GM12878 (cell line): ENCODE measurements at regions not wholly inside any gene's neighbourhood (a gene's known extent, or its start where the extent isn't known, plus 50 kb on each side); places are given as distances from the start of the nearest gene placed in this dataset.
A peak's percentile ranks its signal among the peaks of the same experiment; 100 is the strongest.

Experiments used
- ATAC-seq: fragments of 200-7000 bp; cut with Tn5 transposase; 3 replicates; pipeline ENCODE4 v1.9.1; 2020; ENCODE audit warnings: mild to moderate bottlenecking, moderate library complexity
- BruUV-seq: library from RNA; stranded (reverse); fragments of 400-500 nt; replicated peaks from 2 replicates; lab custom pipeline; 2021; lab: Mats Ljungman, UMichigan
- CTCF ChIA-PET: fragments of 300-600 bp; sonication (Branson Sonifier 250); formaldehyde crosslinking; extraction: SDS; loops from one replicate; lab custom pipeline; 2021; ENCODE audit warnings: inconsistent platforms; lab: Yijun Ruan, JAX
- POLR2A ChIA-PET: fragments of 350-600 bp; formaldehyde crosslinking; extraction: SDS; loops from one replicate; lab custom pipeline; 2021; ENCODE audit warnings: inconsistent platforms; lab: Charles Lee
- RAD21 ChIA-PET: fragments of 300-600 bp; sonication (Branson Sonifier 250); formaldehyde crosslinking; loops from one replicate; lab custom pipeline; 2023; ENCODE audit warnings: antibody characterized with exemption; ENCODE audit not compliant: unreplicated experiment; lab: Charles Lee
- SMC1A ChIA-PET: fragments of 300-600 bp; sonication (Branson Sonifier 250); formaldehyde crosslinking; loops from one replicate; lab custom pipeline; 2023; ENCODE audit not compliant: unreplicated experiment, uncharacterized antibody; lab: Charles Lee
- DNase-seq: peaks from one replicate; pipeline ENCODE4 v3.0.0-alpha.2; 2011; ENCODE audit warnings: low read depth, low spot score
- FAIRE-seq: peaks from 3 replicates; lab custom pipeline; 2011; peaks lifted over from hg19 to GRCh38; lab: Jason Lieb, UNC
- H2AFZ ChIP-seq: 2 replicates; pipeline ENCODE4 v1.6.0; 2011; ENCODE audit warnings: low read depth, low read length, control low read depth; ENCODE audit not compliant: control insufficient read depth
- H3K27ac ChIP-seq: 2 replicates; pipeline ENCODE4 v1.5.1; 2011; ENCODE audit warnings: control low read depth; ENCODE audit not compliant: control insufficient read depth, insufficient read depth
- H3K27me3 ChIP-seq, 2 experiments: replicated peaks in 1 of 2; 2 replicates each; pipeline versions ENCODE4 v1.6.0 to v1.6.1; 2011; ENCODE audit warnings: low read length in 1 of 2; ENCODE audit not compliant: control insufficient read depth in 2 of 2, insufficient read depth in 2 of 2
- H3K36me3 ChIP-seq, 2 experiments: 2 replicates each; pipeline ENCODE4 v1.5.1; 2011; ENCODE audit warnings: low read length in 1 of 2; ENCODE audit not compliant: control insufficient read depth in 2 of 2, insufficient read depth in 2 of 2
- H3K4me1 ChIP-seq: 2 replicates; pipeline ENCODE4 v1.6.1; 2011; ENCODE audit warnings: mild to moderate bottlenecking, low read length, moderate library complexity, mixed read lengths; ENCODE audit not compliant: control insufficient read depth, insufficient read depth
- H3K4me2 ChIP-seq: 2 replicates; pipeline ENCODE4 v1.6.0; 2011; ENCODE audit warnings: control low read depth; ENCODE audit not compliant: control insufficient read depth, insufficient read depth
- H3K4me3 ChIP-seq: fragments of 200-600 bp; sonication (generic); 2 replicates; pipeline ENCODE4 v1.5.1; 2016
- H3K79me2 ChIP-seq: 2 replicates; pipeline ENCODE4 v1.6.0; 2011; ENCODE audit warnings: low read length; ENCODE audit not compliant: control insufficient read depth, insufficient read depth
- H3K9ac ChIP-seq: 2 replicates; pipeline ENCODE4 v1.8.0; 2011; ENCODE audit warnings: low read length, control low read depth, mixed read lengths; ENCODE audit not compliant: control insufficient read depth, insufficient read depth
- H3K9me3 ChIP-seq: replicated peaks from 3 replicates; pipeline ENCODE4 v1.5.1; 2011; ENCODE audit warnings: mild to moderate bottlenecking, low read length; ENCODE audit not compliant: control insufficient read depth, insufficient read depth
- H4K20me1 ChIP-seq: 2 replicates; pipeline ENCODE4 v1.6.0; 2011; ENCODE audit not compliant: control insufficient read depth, insufficient read depth
- CHD2 ChIP-seq: IDR thresholded peaks from 2 replicates; pipeline ENCODE4 v1.6.1; 2011; ENCODE audit warnings: low read depth, low read length, improper control_type of control experiment, borderline replicate concordance
- EP300 ChIP-seq, 2 experiments: fragments of 150-350 bp in 1 of 2; IDR thresholded peaks; 2 replicates each; pipeline ENCODE4 v1.6.1; 2011 to 2012; ENCODE audit warnings: low read depth in 2 of 2, low read length in 2 of 2, borderline replicate concordance in 1 of 2, improper control_type of control experiment in 1 of 2, inconsistent platforms in 1 of 2; ENCODE audit not compliant: control insufficient read depth in 1 of 2
- ETV6 ChIP-seq, 2 experiments: fragments of 450-650 bp in 1 of 2; IDR thresholded peaks in 1 of 2; conservative IDR thresholded peaks in 1 of 2; 2 replicates each; pipeline ENCODE4 v1.6.1; 2014; ENCODE audit warnings: antibody characterized with exemption in 1 of 2, borderline replicate concordance in 1 of 2, low read depth in 1 of 2, mild to moderate bottlenecking in 1 of 2, moderate library complexity in 1 of 2
- GATAD2B ChIP-seq: fragments of 450-650 bp; conservative IDR thresholded peaks from 2 replicates; pipeline ENCODE4 v1.6.1; 2017; ENCODE audit warnings: low read depth, mild to moderate bottlenecking, moderate library complexity
- HCFC1 ChIP-seq: fragments of 150-350 bp; IDR thresholded peaks from 2 replicates; pipeline ENCODE4 v1.6.1; 2014; ENCODE audit warnings: low read length
- IKZF1 ChIP-seq: fragments of 450-650 bp; conservative IDR thresholded peaks from 2 replicates; pipeline ENCODE4 v1.6.1; 2017; ENCODE audit warnings: antibody characterized with exemption, mild to moderate bottlenecking
- JUNB ChIP-seq: IDR thresholded peaks from 2 replicates; pipeline ENCODE4 v1.6.1; 2016; ENCODE audit warnings: antibody characterized with exemption, mild to moderate bottlenecking
- MYC ChIP-seq: IDR thresholded peaks from 2 replicates; pipeline ENCODE4 v1.6.1; 2011; ENCODE audit warnings: mild to moderate bottlenecking, low read length, moderate library complexity, inconsistent platforms; ENCODE audit not compliant: insufficient read depth, insufficient replicate concordance, insufficient read length, severe bottlenecking
- POLR2AphosphoS5 ChIP-seq: IDR thresholded peaks from 2 replicates; pipeline ENCODE4 v1.6.1; 2011; ENCODE audit warnings: mild to moderate bottlenecking, low read length, inconsistent platforms
- SMC3 ChIP-seq: IDR thresholded peaks from 2 replicates; pipeline ENCODE4 v1.6.1; 2011; ENCODE audit warnings: low read length, improper control_type of control experiment, borderline replicate concordance
- TCF7 ChIP-seq: IDR thresholded peaks from 2 replicates; pipeline ENCODE4 v1.6.1; 2014; ENCODE audit warnings: antibody characterized with exemption, borderline replicate concordance
- ZNF24 ChIP-seq: fragments of 450-650 bp; IDR thresholded peaks from 2 replicates; pipeline ENCODE4 v1.6.1; 2017; ENCODE audit warnings: antibody characterized with exemption, mild to moderate bottlenecking
- WGBS: methylation state at CpG from one replicate; pipeline ENCODE4 v1.1.6; 2016; ENCODE audit warnings: low lambda C conversion rate; ENCODE audit not compliant: insufficient replicate concordance, insufficient coverage; ENCODE audit errors: missing lambda C conversion rate; 5-methylcytosine and 5-hydroxymethylcytosine counted together
- in situ Hi-C: fragments of 300-500 bp; cut with MboI; formaldehyde crosslinking; loops from 9 replicates; pipeline ENCODE4 v1.14.3; 2018; ENCODE audit warnings: mixed read lengths
- intact Hi-C: fragments of 100-400 bp; cut with micrococcal nuclease; formaldehyde crosslinking; loops from one replicate; pipeline ENCODE4 v1.14.2; 2022; ENCODE audit not compliant: unreplicated experiment
- TF ChIP-seq, protein P1 (sequence below): fragments of 450-650 bp; IDR thresholded peaks from 2 replicates; pipeline ENCODE4 v1.6.1; 2017; ENCODE audit warnings: low read depth, mild to moderate bottlenecking, moderate library complexity
- TF ChIP-seq, protein P2 (sequence below): IDR thresholded peaks from 2 replicates; pipeline ENCODE4 v1.6.1; 2011; ENCODE audit warnings: low read depth, mild to moderate bottlenecking, low read length, moderate library complexity, borderline replicate concordance; ENCODE audit errors: extremely low read depth
- TF ChIP-seq, protein P3 (sequence below), 3 experiments: IDR thresholded peaks in 2 of 3; conservative IDR thresholded peaks in 1 of 3; 2 replicates each; pipeline ENCODE4 v1.5.1; 2011; ENCODE audit warnings: low read depth in 3 of 3, low read length in 3 of 3, mild to moderate bottlenecking in 3 of 3, control low read depth in 2 of 3, moderate library complexity in 2 of 3, inconsistent platforms in 1 of 3, mixed read lengths in 1 of 3; ENCODE audit not compliant: control insufficient read depth in 2 of 3, insufficient read depth in 1 of 3; ENCODE audit errors: extremely low read depth in 1 of 3

DNA sequence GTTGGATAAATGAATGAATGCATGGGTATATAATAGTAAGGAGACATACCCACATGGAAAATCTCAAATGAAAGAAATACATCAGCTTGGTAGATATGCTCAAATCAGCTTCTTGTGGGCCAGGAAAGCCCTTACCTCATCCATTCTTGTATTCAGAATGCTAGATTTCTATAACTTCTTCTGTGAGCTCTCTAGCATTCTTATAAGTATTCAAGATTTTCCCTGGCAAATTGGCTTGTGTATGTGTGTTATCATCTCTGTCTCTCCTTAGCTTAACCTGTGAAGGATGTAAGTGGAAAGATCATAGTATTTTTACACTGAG is 100.8 kb downstream of the OR2B2 start (continued):
- TF ChIP-seq, protein P1, sequence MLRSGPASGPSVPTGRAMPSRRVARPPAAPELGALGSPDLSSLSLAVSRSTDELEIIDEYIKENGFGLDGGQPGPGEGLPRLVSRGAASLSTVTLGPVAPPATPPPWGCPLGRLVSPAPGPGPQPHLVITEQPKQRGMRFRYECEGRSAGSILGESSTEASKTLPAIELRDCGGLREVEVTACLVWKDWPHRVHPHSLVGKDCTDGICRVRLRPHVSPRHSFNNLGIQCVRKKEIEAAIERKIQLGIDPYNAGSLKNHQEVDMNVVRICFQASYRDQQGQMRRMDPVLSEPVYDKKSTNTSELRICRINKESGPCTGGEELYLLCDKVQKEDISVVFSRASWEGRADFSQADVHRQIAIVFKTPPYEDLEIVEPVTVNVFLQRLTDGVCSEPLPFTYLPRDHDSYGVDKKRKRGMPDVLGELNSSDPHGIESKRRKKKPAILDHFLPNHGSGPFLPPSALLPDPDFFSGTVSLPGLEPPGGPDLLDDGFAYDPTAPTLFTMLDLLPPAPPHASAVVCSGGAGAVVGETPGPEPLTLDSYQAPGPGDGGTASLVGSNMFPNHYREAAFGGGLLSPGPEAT = no peak
- no peak for TF ChIP-seq IKZF1
- TF ChIP-seq, protein P2, sequence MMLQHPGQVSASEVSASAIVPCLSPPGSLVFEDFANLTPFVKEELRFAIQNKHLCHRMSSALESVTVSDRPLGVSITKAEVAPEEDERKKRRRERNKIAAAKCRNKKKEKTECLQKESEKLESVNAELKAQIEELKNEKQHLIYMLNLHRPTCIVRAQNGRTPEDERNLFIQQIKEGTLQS = no peak
- no peak for TF ChIP-seq HCFC1
- TF ChIP-seq JUNB = no peak
- no peak for TF ChIP-seq TCF7
- TF ChIP-seq, protein P3, sequence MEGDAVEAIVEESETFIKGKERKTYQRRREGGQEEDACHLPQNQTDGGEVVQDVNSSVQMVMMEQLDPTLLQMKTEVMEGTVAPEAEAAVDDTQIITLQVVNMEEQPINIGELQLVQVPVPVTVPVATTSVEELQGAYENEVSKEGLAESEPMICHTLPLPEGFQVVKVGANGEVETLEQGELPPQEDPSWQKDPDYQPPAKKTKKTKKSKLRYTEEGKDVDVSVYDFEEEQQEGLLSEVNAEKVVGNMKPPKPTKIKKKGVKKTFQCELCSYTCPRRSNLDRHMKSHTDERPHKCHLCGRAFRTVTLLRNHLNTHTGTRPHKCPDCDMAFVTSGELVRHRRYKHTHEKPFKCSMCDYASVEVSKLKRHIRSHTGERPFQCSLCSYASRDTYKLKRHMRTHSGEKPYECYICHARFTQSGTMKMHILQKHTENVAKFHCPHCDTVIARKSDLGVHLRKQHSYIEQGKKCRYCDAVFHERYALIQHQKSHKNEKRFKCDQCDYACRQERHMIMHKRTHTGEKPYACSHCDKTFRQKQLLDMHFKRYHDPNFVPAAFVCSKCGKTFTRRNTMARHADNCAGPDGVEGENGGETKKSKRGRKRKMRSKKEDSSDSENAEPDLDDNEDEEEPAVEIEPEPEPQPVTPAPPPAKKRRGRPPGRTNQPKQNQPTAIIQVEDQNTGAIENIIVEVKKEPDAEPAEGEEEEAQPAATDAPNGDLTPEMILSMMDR (IDR thresholded peaks at IDR 0.05 in 2 of 3, conservative IDR thresholded peaks at IDR 0.05 in 1 of 3; ENCODE audit: control insufficient read depth in 2 of 3, extremely low read depth in 1 of 3, insufficient read depth in 1 of 3, low read depth in 3 of 3, low read length in 3 of 3) = no peak
- TF ChIP-seq, all 136 proteins: peak for 0

DNA sequence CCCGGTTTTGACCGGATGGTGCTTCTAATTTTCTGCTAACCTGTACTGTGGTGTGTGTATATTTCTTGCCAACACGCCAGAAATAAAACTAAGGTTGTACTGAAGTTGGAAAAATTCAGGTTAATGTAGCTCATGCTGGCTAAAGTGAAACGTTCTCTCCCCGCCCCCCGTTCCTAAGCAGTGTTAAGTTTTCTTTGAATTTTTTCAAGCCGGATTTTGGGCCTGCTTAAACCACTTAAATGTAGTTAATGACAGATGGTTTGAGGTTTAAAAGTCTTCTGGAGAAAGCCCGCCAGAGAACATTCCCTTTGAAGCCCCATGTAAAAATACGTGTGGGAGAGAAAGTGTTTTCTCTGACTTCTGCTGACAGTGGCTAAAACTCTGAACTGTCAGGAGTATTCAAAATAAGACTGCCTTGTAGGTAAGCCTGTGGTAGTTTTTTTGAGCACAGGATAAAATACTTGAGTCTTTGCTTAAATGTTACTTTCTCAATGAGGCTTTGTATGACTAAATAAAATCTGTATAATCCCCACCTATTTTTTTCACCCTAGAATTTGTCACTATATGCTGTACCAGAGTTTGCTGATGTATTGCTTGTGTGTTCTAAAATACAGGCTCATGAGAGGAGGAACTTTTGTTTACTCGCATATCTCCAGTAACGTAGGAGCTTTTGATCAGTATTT is 101.3 kb downstream of the OR2B2 start:
- Histone ChIP-seq H3K4me1 (peaks cover 24% of the 10 kb centered on the region), H3K9ac (peak overlapping the region; percentile 91), H3K79me2 (peaks cover 18% of the 10 kb centered on the region), H3K4me3 (peak overlapping the region; percentile 74), H4K20me1 (no peaks in the 10 kb centered on the region), H3K27me3 (no peaks in the 10 kb centered on the region), H3K36me3 (no peaks in the 10 kb centered on the region), H3K9me3 (no peaks in the 10 kb centered on the region), H3K27ac (peak overlapping the region; percentile 82), H3K4me2 (peak overlapping the region; percentile 88), H2AFZ (no peak overlapping the region)
- POLR2A ChIA-PET = interaction anchor here (0.6 to 10.0 kb wide), 15 partner anchors 11 to 1771 kb away, joined by 3 to 119 read pairs (median 5); a partner anchor contains a TSS
- SMC1A ChIA-PET = interaction anchor here (0.9 to 3.1 kb wide), 6 partner anchors 10 to 338 kb away, joined by 3 to 14 read pairs (median 4); partner anchors contain the start of gene ZNF184
- ATAC-seq = no peak
- no TSS peak for BruUV-seq
- WGBS = under 1% methylated on average over 11 of the region's 11 CpGs
- RAD21 ChIA-PET = interaction anchor here (0.7 to 7.3 kb wide), 8 partner anchors 15 to 1561 kb away, joined by 3 to 112 read pairs (median 3); a partner anchor contains a TSS
- no peak for DNase-seq
- CTCF ChIA-PET = interaction anchor here (1.2 to 6.0 kb wide), 7 partner anchors 11 to 668 kb away, joined by 3 to 61 read pairs (median 4); a partner anchor contains a TSS
- FAIRE-seq = no peak
- intact Hi-C loops (loop anchor here (5.0 to 10.0 kb wide), 4 partner anchors 544 to 1689 kb away; a partner anchor contains a TSS), in situ Hi-C loops (no loop called here)
- TF ChIP-seq MYC = no peak
- no peak for TF ChIP-seq SMC3
- TF ChIP-seq, protein P1 = 0 out of 2 replicates have a peak, but pooled peaks have one; percentile 6
- no peak for TF ChIP-seq CHD2
- TF ChIP-seq EP300 (IDR thresholded peaks at IDR 0.05; ENCODE audit: borderline replicate concordance in 1 of 2, control insufficient read depth in 1 of 2, low read depth in 2 of 2, low read length in 2 of 2) = no peak
- no peak for TF ChIP-seq GATAD2B
- no peak for TF ChIP-seq ZNF24
- TF ChIP-seq POLR2AphosphoS5 = no peak
- 0 out of 4 replicates have a peak, but pooled peaks of 1 of the 2 experiments have one; percentile 6 for TF ChIP-seq ETV6 (conservative IDR thresholded peaks at IDR 0.05 in 1 of 2, IDR thresholded peaks at IDR 0.05 in 1 of 2; ENCODE audit: borderline replicate concordance in 1 of 2, low read depth in 1 of 2)
